MM.1S (cell line): ENCODE measurements at regions not wholly inside any gene's neighbourhood (a gene's known extent, or its start where the extent isn't known, plus 50 kb on each side); places are given as distances from the start of the nearest gene placed in this dataset.

Experiments used
- DNase-seq: peaks from one replicate; pipeline ENCODE4 v3.0.0-alpha.2; 2015
- H2AFZ ChIP-seq: fragments of 300-600 bp; sonication (generic); 2 replicates; pipeline ENCODE4 v1.6.0; 2016; ENCODE audit warnings: antibody characterized with exemption, low read length
- H3F3A ChIP-seq: fragments of 300-600 bp; sonication (generic); 2 replicates; pipeline ENCODE4 v1.6.1; 2016; ENCODE audit warnings: mild to moderate bottlenecking, antibody characterized with exemption, low read length, moderate library complexity, mixed read lengths; ENCODE audit not compliant: insufficient read depth
- H3K27ac ChIP-seq: fragments of 300-600 bp; sonication (generic); 2 replicates; pipeline ENCODE4 v1.5.1; 2016; ENCODE audit warnings: mild to moderate bottlenecking, low read length
- H3K27me3 ChIP-seq: fragments of 300-600 bp; sonication (generic); replicated peaks from 2 replicates; pipeline ENCODE4 v1.6.0; 2016; ENCODE audit warnings: low read length; ENCODE audit not compliant: insufficient read depth
- H3K36me3 ChIP-seq: fragments of 300-600 bp; sonication (generic); replicated peaks from 2 replicates; pipeline ENCODE4 v1.6.1; 2016; ENCODE audit warnings: mild to moderate bottlenecking, low read length, mixed read lengths; ENCODE audit not compliant: insufficient read depth
- H3K4me1 ChIP-seq: fragments of 300-600 bp; sonication (generic); 2 replicates; pipeline ENCODE4 v1.6.1; 2016; ENCODE audit warnings: low read length, mixed read lengths
- H3K4me2 ChIP-seq: fragments of 300-600 bp; sonication (generic); 2 replicates; pipeline ENCODE4 v1.6.0; 2016; ENCODE audit warnings: low read depth, low read length
- H3K4me3 ChIP-seq: fragments of 300-600 bp; sonication (generic); 2 replicates; pipeline ENCODE4 v1.5.1; 2016; ENCODE audit warnings: low read length, mixed read lengths
- H3K79me2 ChIP-seq: fragments of 300-600 bp; sonication (generic); 2 replicates; pipeline ENCODE4 v1.6.1; 2016; ENCODE audit warnings: mixed run types, low read length, mixed read lengths
- H3K9ac ChIP-seq: fragments of 300-600 bp; sonication (generic); 2 replicates; pipeline ENCODE4 v1.6.1; 2016; ENCODE audit warnings: low read length, mixed read lengths
- H3K9me2 ChIP-seq: fragments of 300-600 bp; sonication (generic); replicated peaks from 2 replicates; pipeline ENCODE4 v1.6.1; 2016; ENCODE audit warnings: mild to moderate bottlenecking, low read length, mixed read lengths; ENCODE audit not compliant: insufficient read depth
- H3K9me3 ChIP-seq: fragments of 300-600 bp; sonication (generic); replicated peaks from 2 replicates; pipeline ENCODE4 v1.6.1; 2016; ENCODE audit warnings: mild to moderate bottlenecking, low read length, mixed read lengths; ENCODE audit not compliant: insufficient read depth
- H4K20me1 ChIP-seq: fragments of 300-600 bp; sonication (generic); 2 replicates; pipeline ENCODE4 v1.6.1; 2016; ENCODE audit warnings: mild to moderate bottlenecking, low read length, moderate library complexity, mixed read lengths; ENCODE audit not compliant: insufficient read depth
- CTCF ChIP-seq: fragments of 300-600 bp; sonication (generic); IDR thresholded peaks from 2 replicates; pipeline ENCODE4 v1.5.1; 2016; ENCODE audit warnings: antibody characterized with exemption, low read length, mixed read lengths
- EZH2 ChIP-seq: fragments of 300-600 bp; sonication (generic); optimal IDR thresholded peaks from 2 replicates; pipeline ENCODE3; 2017; ENCODE audit warnings: low read depth, mild to moderate bottlenecking, antibody characterized with exemption, low read length, mixed read lengths
- EZH2phosphoT487 ChIP-seq: fragments of 300-600 bp; sonication (generic); IDR thresholded peaks from 2 replicates; pipeline ENCODE4 v1.6.1; 2018; ENCODE audit warnings: antibody characterized with exemption, low read length

GRCh38 chr2:136232456-136233172, 114.7 kb upstream of the CXCR4 start:
- Histone ChIP-seq H3K9me2 (no peaks in the 10 kb centered on the region), H3K79me2 (no peaks in the 10 kb centered on the region), H3F3A (no peaks in the 10 kb centered on the region), H3K4me3 (no peak overlapping the region), H3K9ac (no peak overlapping the region), H3K36me3 (no peaks in the 10 kb centered on the region), H3K4me2 (no peak overlapping the region), H3K9me3 (no peaks in the 10 kb centered on the region), H4K20me1 (no peaks in the 10 kb centered on the region), H3K27me3 (no peaks in the 10 kb centered on the region), H3K4me1 (peaks cover 2% of the 10 kb centered on the region; the same call in 1 of the 2 replicates), H3K27ac (no peak overlapping the region), H2AFZ (no peak overlapping the region)
- TF ChIP-seq EZH2 (no peak), EZH2phosphoT487 (no peak), CTCF (no peak)
- DNase-seq = no peak

GRCh38 chr2:136230464-136230863, 112.5 kb upstream of the CXCR4 start:
- H3K27me3 ChIP-seq = no peaks in the 10 kb centered on the region
- H3K9me3 ChIP-seq = no peaks in the 10 kb centered on the region
- TF ChIP-seq CTCF = no peak
- TF ChIP-seq EZH2 = no peak
- no peak for TF ChIP-seq EZH2phosphoT487
- no peak overlapping the region for H2AFZ ChIP-seq
- no peaks in the 10 kb centered on the region for H3K79me2 ChIP-seq
- H3K27ac ChIP-seq = no peak overlapping the region
- H3K9ac ChIP-seq = no peak overlapping the region
- DNase-seq = no peak
- H3K36me3 ChIP-seq = no peaks in the 10 kb centered on the region
- H3K4me3 ChIP-seq = no peak overlapping the region
- H3K9me2 ChIP-seq = no peaks in the 10 kb centered on the region
- H3K4me2 ChIP-seq = no peak overlapping the region
- no peaks in the 10 kb centered on the region for H3K4me1 ChIP-seq
- no peaks in the 10 kb centered on the region for H3F3A ChIP-seq
- H4K20me1 ChIP-seq = no peaks in the 10 kb centered on the region

- no peaks in the 10 kb centered on the region for H4K20me1 ChIP-seq
- no peak overlapping the region for H3K27ac ChIP-seq
- DNase-seq = no peak
- H3K36me3 ChIP-seq = no peaks in the 10 kb centered on the region
- no peaks in the 10 kb centered on the region for H3K79me2 ChIP-seq
- no peak overlapping the region for H3K4me2 ChIP-seq
- no peaks in the 10 kb centered on the region for H3K9me2 ChIP-seq
- H3K9me3 ChIP-seq = no peaks in the 10 kb centered on the region
- no peak overlapping the region for H2AFZ ChIP-seq
- H3K27me3 ChIP-seq = no peaks in the 10 kb centered on the region
- TF ChIP-seq EZH2 (no peak), EZH2phosphoT487 (no peak), CTCF (no peak)
- no peaks in the 10 kb centered on the region for H3K4me1 ChIP-seq
- no peak overlapping the region for H3K4me3 ChIP-seq
- H3K9ac ChIP-seq = no peak overlapping the region
- H3F3A ChIP-seq = no peaks in the 10 kb centered on the region
These were observed 109.0 kb upstream of the CXCR4 start for GRCh38 chr2:136226903-136227302.
